Neural progenitor cell (in vitro differentiated cells): ENCODE measurements at regions not wholly inside any gene's neighbourhood (a gene's known extent, or its start where the extent isn't known, plus 50 kb on each side); places are given as distances from the start of the nearest gene placed in this dataset.

Source experiments
- CTCF ChIP-seq: fragments of 200-600 bp; sonication (generic); IDR thresholded peaks from 2 replicates; pipeline ENCODE4 v1.5.1; 2017; ENCODE audit warnings: antibody characterized with exemption, mild to moderate bottlenecking
- EZH2 ChIP-seq: fragments of 200-600 bp; sonication (generic); IDR thresholded peaks from 2 replicates; pipeline ENCODE4 v1.6.1; 2017; ENCODE audit warnings: antibody characterized with exemption, mild to moderate bottlenecking, moderate library complexity
- EZH2phosphoT487 ChIP-seq: fragments of 200-600 bp; sonication (generic); IDR thresholded peaks from 2 replicates; pipeline ENCODE4 v1.6.1; 2017; ENCODE audit warnings: antibody characterized with exemption

- TF ChIP-seq CTCF (no peak), EZH2 (no peak), EZH2phosphoT487 (no peak)
Measured at GRCh38 chr9:7432989-7433388, 366.6 kb downstream of the DMAC1 start.
